H1 (cell line): ENCODE measurements at regions not wholly inside any gene's neighbourhood (a gene's known extent, or its start where the extent isn't known, plus 50 kb on each side); places are given as distances from the start of the nearest gene placed in this dataset.

Source experiments
- ATF2 ChIP-seq: IDR thresholded peaks from 2 replicates; pipeline ENCODE4 v1.6.1; 2012; ENCODE audit warnings: low read length, inconsistent platforms
- CEBPB ChIP-seq: IDR thresholded peaks from 2 replicates; pipeline ENCODE4 v1.6.1; 2012; ENCODE audit warnings: low read depth, low read length
- CHD1 ChIP-seq: IDR thresholded peaks from 2 replicates; pipeline ENCODE4 v1.6.1; 2012; ENCODE audit warnings: low read depth, low read length, improper control_type of control experiment
- CTCF ChIP-seq, 3 experiments: IDR thresholded peaks; 1 replicate in 2 of 3; 2 replicates in 1 of 3; pipeline versions ENCODE4 v1.5.1 to v1.6.1; 2011; ENCODE audit warnings: low read length in 3 of 3, mild to moderate bottlenecking in 3 of 3, inconsistent platforms in 2 of 3, low read depth in 1 of 3, moderate library complexity in 1 of 3; ENCODE audit not compliant: insufficient read depth in 1 of 3; ENCODE audit errors: control extremely low read depth in 1 of 3
- E2F6 ChIP-seq: IDR thresholded peaks from 2 replicates; pipeline ENCODE4 v1.6.1; 2012; ENCODE audit warnings: inconsistent platforms
- EP300 ChIP-seq, 2 experiments: IDR thresholded peaks; 1 replicate in 1 of 2; 2 replicates in 1 of 2; pipeline ENCODE4 v1.6.1; 2011 to 2012; ENCODE audit warnings: low read depth in 2 of 2, low read length in 2 of 2, mild to moderate bottlenecking in 2 of 2, borderline replicate concordance in 1 of 2, inconsistent platforms in 1 of 2, moderate library complexity in 1 of 2
- EZH2 ChIP-seq: fragments of 200-600 bp; sonication (generic); IDR thresholded peaks from 2 replicates; pipeline ENCODE4 v1.7.1; 2012; ENCODE audit warnings: low read depth, mild to moderate bottlenecking, moderate library complexity, low read length, inconsistent platforms; ENCODE audit not compliant: severe bottlenecking
- FOSL1 ChIP-seq: IDR thresholded peaks from 2 replicates; pipeline ENCODE4 v1.6.1; 2011; ENCODE audit warnings: mild to moderate bottlenecking, low read depth, low read length, moderate library complexity; ENCODE audit not compliant: insufficient read depth
- MAX ChIP-seq: IDR thresholded peaks from 2 replicates; pipeline ENCODE4 v1.6.1; 2012; ENCODE audit warnings: inconsistent platforms
- NRF1 ChIP-seq: IDR thresholded peaks from 2 replicates; pipeline ENCODE4 v1.6.1; 2011; ENCODE audit warnings: mild to moderate bottlenecking, low read depth, low read length, improper control_type of control experiment
- TAF1 ChIP-seq: IDR thresholded peaks from 2 replicates; pipeline ENCODE4 v1.6.1; 2011; ENCODE audit warnings: mild to moderate bottlenecking, low read depth, low read length
- TEAD4 ChIP-seq: IDR thresholded peaks from 2 replicates; pipeline ENCODE4 v1.6.1; 2012; ENCODE audit warnings: low read depth, low read length, inconsistent platforms, mixed read lengths
- YY1 ChIP-seq: IDR thresholded peaks from 2 replicates; pipeline ENCODE4 v1.6.1; 2011; ENCODE audit warnings: low read depth, mild to moderate bottlenecking, low read length

- TF ChIP-seq TEAD4 (no peak), MAX (no peak), CTCF (IDR thresholded peaks at IDR 0.05; ENCODE audit: control extremely low read depth in 1 of 3, insufficient read depth in 1 of 3, low read depth in 1 of 3, low read length in 3 of 3) (no peak), EP300 (IDR thresholded peaks at IDR 0.05; ENCODE audit: borderline replicate concordance in 1 of 2, low read depth in 2 of 2, low read length in 2 of 2) (no peak), CEBPB (no peak), ATF2 (no peak), CHD1 (no peak), TAF1 (no peak), FOSL1 (no peak), NRF1 (no peak), YY1 (no peak), E2F6 (no peak), EZH2 (no peak)
Measured at GRCh38 chr3:78455166-78455565, 1312.6 kb downstream of the ROBO1 start.
